HEK293 (cell line): ENCODE measurements at regions not wholly inside any gene's neighbourhood (a gene's known extent, or its start where the extent isn't known, plus 50 kb on each side); places are given as distances from the start of the nearest gene placed in this dataset.

ENCODE experiments used
- CTCF ChIP-seq: fragments of 450-650 bp; formaldehyde crosslinking; IDR thresholded peaks from 2 replicates; pipeline ENCODE4 v1.5.1; 2016; ENCODE audit warnings: missing biosample characterization, missing genetic modification characterization
- ELK4 ChIP-seq: IDR thresholded peaks from 2 replicates; pipeline ENCODE4 v1.6.1; 2011; ENCODE audit warnings: mild to moderate bottlenecking, low read depth, low read length, borderline replicate concordance
- GLI4 ChIP-seq: fragments of 450-650 bp; formaldehyde crosslinking; IDR thresholded peaks from 2 replicates; pipeline ENCODE4 v1.5.1; 2016; ENCODE audit warnings: missing biosample characterization, missing genetic modification characterization
- HOXA7 ChIP-seq: sonication (generic); formaldehyde crosslinking; IDR thresholded peaks from 2 replicates; pipeline ENCODE4 v1.8.1; 2022; ENCODE audit warnings: missing genetic modification reagents, borderline replicate concordance
- KLF7 ChIP-seq: fragments of 450-650 bp; formaldehyde crosslinking; IDR thresholded peaks from 2 replicates; pipeline ENCODE4 v1.5.1; 2016; ENCODE audit warnings: missing biosample characterization, missing genetic modification characterization, borderline replicate concordance
- REST ChIP-seq: fragments of 450-650 bp; formaldehyde crosslinking; IDR thresholded peaks from 2 replicates; pipeline ENCODE4 v1.5.1; 2016; ENCODE audit warnings: missing biosample characterization, missing genetic modification characterization
- ZBTB7A ChIP-seq: fragments of 450-650 bp; formaldehyde crosslinking; IDR thresholded peaks from 2 replicates; pipeline ENCODE4 v1.5.1; 2016; ENCODE audit warnings: low read depth, missing biosample characterization, missing genetic modification characterization
- ZNF121 ChIP-seq: fragments of 450-650 bp; formaldehyde crosslinking; IDR thresholded peaks from 2 replicates; pipeline ENCODE4 v1.5.1; 2016; ENCODE audit warnings: missing biosample characterization, missing genetic modification characterization
- ZNF18 ChIP-seq: fragments of 450-650 bp; formaldehyde crosslinking; IDR thresholded peaks from 2 replicates; pipeline ENCODE4 v1.5.1; 2016; ENCODE audit warnings: missing biosample characterization, missing genetic modification characterization
- ZNF184 ChIP-seq: fragments of 450-650 bp; IDR thresholded peaks from 2 replicates; pipeline ENCODE4 v1.5.1; 2018; ENCODE audit warnings: missing biosample characterization, mild to moderate bottlenecking, missing genetic modification characterization
- ZNF341 ChIP-seq: fragments of 450-650 bp; formaldehyde crosslinking; IDR thresholded peaks from 2 replicates; pipeline ENCODE4; 2016; ENCODE audit warnings: low read depth, missing biosample characterization, missing genetic modification characterization
- ZNF560 ChIP-seq: fragments of 450-650 bp; formaldehyde crosslinking; IDR thresholded peaks from 2 replicates; pipeline ENCODE4 v1.5.1; 2017; ENCODE audit warnings: missing biosample characterization, missing genetic modification characterization, borderline replicate concordance
- ZNF639 ChIP-seq: fragments of 450-650 bp; formaldehyde crosslinking; IDR thresholded peaks from 2 replicates; pipeline ENCODE4 v1.5.1; 2016; ENCODE audit warnings: missing biosample characterization, missing genetic modification characterization
- ZNF76 ChIP-seq: fragments of 450-650 bp; formaldehyde crosslinking; IDR thresholded peaks from 2 replicates; pipeline ENCODE4; 2016; ENCODE audit warnings: low read depth, missing biosample characterization, missing genetic modification characterization, borderline replicate concordance

GRCh38 chr15:69573815-69574475, 121.3 kb downstream of the RPLP1 start:
- TF ChIP-seq CTCF (no peak), ZNF18 (no peak), ZBTB7A (tag by site-specific recombination) (no peak), ZNF560 (tag by site-specific recombination) (no peak), ZNF184 (tag by site-specific recombination) (no peak), KLF7 (tag by site-specific recombination) (no peak), ZNF76 (tag by site-specific recombination) (no peak), ZNF341 (tag by site-specific recombination) (no peak), ZNF639 (tag by site-specific recombination) (no peak), REST (no peak), ZNF121 (tag by site-specific recombination) (no peak), HOXA7 (CRISPR knock-in tag) (no peak), GLI4 (tag by site-specific recombination) (no peak), ELK4 (no peak)
